ENCODE measurements at regions not wholly inside any gene's neighbourhood (a gene's known extent, or its start where the extent isn't known, plus 50 kb on each side); places are given as distances from the start of the nearest gene placed in this dataset.
"Not testable (repeated sequence)": the region's sequence is repeated elsewhere in the genome, so short reads cannot be mapped to it uniquely, and the experiment has no call there.

- no peak overlapping the region for H3K4me3 ChIP-seq
- DNase-seq (ENCODE audit: low spot score), result no peak
- no peaks in the 10 kb centered on the region for H3K4me1 ChIP-seq (ENCODE audit: control insufficient read depth in 1 of 2, low read depth in 2 of 2)
- TF ChIP-seq CTCF (IDR thresholded peaks at IDR 0.05), result no peak
- H3K27ac ChIP-seq, result no peak overlapping the region
- peaks cover 3% of the 10 kb centered on the region for H3K9me3 ChIP-seq
- no peaks in the 10 kb centered on the region for H3K27me3 ChIP-seq (replicated peaks; ENCODE audit: insufficient read depth)
- ATAC-seq (ENCODE audit: insufficient number of reproducible peaks, low FRiP score, low read depth), result no peak
- no peaks in the 10 kb centered on the region for H3K36me3 ChIP-seq
Observed at GRCh38 chr7:65477326-65477725, 103.7 kb downstream of the ZNF92 start.

GRCh38 chr7:65489260-65489767 lies 115.7 kb downstream of the ZNF92 start:
- Histone ChIP-seq H3K27ac (no peak overlapping the region), H3K27me3 (replicated peaks; ENCODE audit: insufficient read depth) (no peaks in the 10 kb centered on the region), H3K36me3 (no peaks in the 10 kb centered on the region), H3K4me1 (ENCODE audit: control insufficient read depth in 1 of 2, low read depth in 2 of 2) (no peaks in the 10 kb centered on the region), H3K9me3 (peaks cover 8% of the 10 kb centered on the region), H3K4me3 (no peak overlapping the region)
- TF ChIP-seq CTCF (IDR thresholded peaks at IDR 0.05), result no peak
- ATAC-seq (ENCODE audit: insufficient number of reproducible peaks, low FRiP score, low read depth), result no peak
- no peak for DNase-seq (ENCODE audit: low spot score)

GRCh38 chr7:65496697-65497096 lies 123.0 kb downstream of the ZNF92 start:
- not testable (repeated sequence) for DNase-seq (ENCODE audit: low spot score); H3K4me1 ChIP-seq (ENCODE audit: control insufficient read depth in 1 of 2, low read depth in 2 of 2); H3K36me3 ChIP-seq; H3K27me3 ChIP-seq (replicated peaks; ENCODE audit: insufficient read depth); H3K9me3 ChIP-seq; H3K27ac ChIP-seq; H3K4me3 ChIP-seq; ATAC-seq (ENCODE audit: insufficient number of reproducible peaks, low FRiP score, low read depth)

- no peak for ATAC-seq (ENCODE audit: insufficient number of reproducible peaks, low FRiP score, low read depth)
- no peak for TF ChIP-seq CTCF (IDR thresholded peaks at IDR 0.05)
- Histone ChIP-seq H3K27ac (no peak overlapping the region), H3K9me3 (no peaks in the 10 kb centered on the region), H3K36me3 (no peaks in the 10 kb centered on the region), H3K4me3 (no peak overlapping the region), H3K4me1 (ENCODE audit: control insufficient read depth in 1 of 2, low read depth in 2 of 2) (no peaks in the 10 kb centered on the region), H3K27me3 (replicated peaks; ENCODE audit: insufficient read depth) (no peaks in the 10 kb centered on the region)
- no peak for DNase-seq (ENCODE audit: low spot score)
Observed at GRCh38 chr7:65503434-65504152, 129.9 kb downstream of the ZNF92 start.

- H3K4me1 ChIP-seq (ENCODE audit: control insufficient read depth in 1 of 2, low read depth in 2 of 2); H3K4me3 ChIP-seq; H3K27ac ChIP-seq; H3K36me3 ChIP-seq; H3K9me3 ChIP-seq; H3K27me3 ChIP-seq (replicated peaks; ENCODE audit: insufficient read depth); DNase-seq (ENCODE audit: low spot score); ATAC-seq (ENCODE audit: insufficient number of reproducible peaks, low FRiP score, low read depth): not testable (repeated sequence)
Observed at GRCh38 chr7:65504504-65505319, 131.1 kb downstream of the ZNF92 start.

- DNase-seq (ENCODE audit: low spot score); H3K9me3 ChIP-seq; H3K36me3 ChIP-seq; H3K27me3 ChIP-seq (replicated peaks; ENCODE audit: insufficient read depth); H3K4me3 ChIP-seq; H3K27ac ChIP-seq; ATAC-seq (ENCODE audit: insufficient number of reproducible peaks, low FRiP score, low read depth): not testable (repeated sequence)
- peaks cover 0 to 11% of the 10 kb centered on the region in 2 donors for H3K4me1 ChIP-seq (ENCODE audit: control insufficient read depth in 1 of 2, low read depth in 2 of 2)
Observed at GRCh38 chr7:65505320-65505633, 131.6 kb downstream of the ZNF92 start.

GRCh38 chr7:65508581-65509367 lies 135.1 kb downstream of the ZNF92 start:
- DNase-seq (ENCODE audit: low spot score); H3K27ac ChIP-seq; H3K9me3 ChIP-seq; H3K36me3 ChIP-seq; ATAC-seq (ENCODE audit: insufficient number of reproducible peaks, low FRiP score, low read depth); H3K27me3 ChIP-seq (replicated peaks; ENCODE audit: insufficient read depth): not testable (repeated sequence)
- peaks cover 0 to 15% of the 10 kb centered on the region in 2 donors for H3K4me1 ChIP-seq (ENCODE audit: control insufficient read depth in 1 of 2, low read depth in 2 of 2)
- peak overlapping the region; percentile 69 for H3K4me3 ChIP-seq
